ENCODE measurements at regions not wholly inside any gene's neighbourhood (a gene's known extent, or its start where the extent isn't known, plus 50 kb on each side); places are given as distances from the start of the nearest gene placed in this dataset.

DNA sequence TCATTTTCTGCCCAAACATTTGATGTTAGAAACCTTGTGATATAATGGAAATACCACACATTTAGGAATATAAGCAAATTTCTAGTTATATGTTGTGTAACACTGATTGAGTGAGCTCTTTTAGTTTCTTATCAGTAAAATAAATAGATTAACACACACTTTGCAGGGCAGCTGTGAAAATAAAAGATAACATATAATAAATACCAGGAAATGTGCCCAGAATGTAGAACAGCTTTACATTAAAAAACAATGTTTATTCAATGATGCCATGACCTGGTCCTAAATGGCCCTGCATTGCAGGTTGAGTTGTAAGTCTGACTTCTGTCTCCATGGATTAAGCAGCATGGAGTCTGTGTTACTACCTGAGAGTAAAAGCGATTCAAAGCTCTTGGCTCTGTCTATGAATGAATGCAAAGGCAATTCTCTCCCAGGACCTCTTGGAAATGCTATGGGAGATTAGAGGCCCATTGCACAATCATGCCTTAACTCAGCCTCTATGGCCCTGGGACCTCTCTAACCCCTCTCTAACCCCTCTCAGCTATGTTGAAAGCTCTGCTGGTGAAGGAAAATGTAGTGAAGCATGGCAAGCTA is 296.0 kb upstream of the ACTBL2 start:
- intact Hi-C loops (cut with micrococcal nuclease; ENCODE audit: unreplicated experiment), result loop anchor here (1.0 to 10.0 kb wide), 3 partner anchors 274 to 682 kb away; partner anchors contain the start of gene PLK2
- H3K9me3 ChIP-seq (ENCODE audit: low read depth, low read length, poor library complexity, severe bottlenecking), result no peaks in the 10 kb centered on the region
- H3K36me3 ChIP-seq (ENCODE audit: insufficient read depth, low read length, poor library complexity, severe bottlenecking), result no peaks in the 10 kb centered on the region
- TF ChIP-seq, protein P1, sequence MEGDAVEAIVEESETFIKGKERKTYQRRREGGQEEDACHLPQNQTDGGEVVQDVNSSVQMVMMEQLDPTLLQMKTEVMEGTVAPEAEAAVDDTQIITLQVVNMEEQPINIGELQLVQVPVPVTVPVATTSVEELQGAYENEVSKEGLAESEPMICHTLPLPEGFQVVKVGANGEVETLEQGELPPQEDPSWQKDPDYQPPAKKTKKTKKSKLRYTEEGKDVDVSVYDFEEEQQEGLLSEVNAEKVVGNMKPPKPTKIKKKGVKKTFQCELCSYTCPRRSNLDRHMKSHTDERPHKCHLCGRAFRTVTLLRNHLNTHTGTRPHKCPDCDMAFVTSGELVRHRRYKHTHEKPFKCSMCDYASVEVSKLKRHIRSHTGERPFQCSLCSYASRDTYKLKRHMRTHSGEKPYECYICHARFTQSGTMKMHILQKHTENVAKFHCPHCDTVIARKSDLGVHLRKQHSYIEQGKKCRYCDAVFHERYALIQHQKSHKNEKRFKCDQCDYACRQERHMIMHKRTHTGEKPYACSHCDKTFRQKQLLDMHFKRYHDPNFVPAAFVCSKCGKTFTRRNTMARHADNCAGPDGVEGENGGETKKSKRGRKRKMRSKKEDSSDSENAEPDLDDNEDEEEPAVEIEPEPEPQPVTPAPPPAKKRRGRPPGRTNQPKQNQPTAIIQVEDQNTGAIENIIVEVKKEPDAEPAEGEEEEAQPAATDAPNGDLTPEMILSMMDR (conservative IDR thresholded peaks at IDR 0.05; ENCODE audit: low read depth, low read length), result no peak
- TF ChIP-seq EZH2 (IDR thresholded peaks at IDR 0.05; ENCODE audit: borderline replicate concordance, low read depth, low read length, poor library complexity, severe bottlenecking), result no peak
- DNase-seq (ENCODE audit: low spot score), result no peak
- no peaks in the 10 kb centered on the region for H3K4me1 ChIP-seq (ENCODE audit: insufficient read depth, low read length, poor library complexity, severe bottlenecking)
- ChIA-PET CTCF (interaction anchor here (0.6 to 1.8 kb wide), 4 partner anchors 128 to 954 kb away, joined by 5 to 29 read pairs (median 6); partner anchors contain the start of gene PLK2), POLR2A (ENCODE audit: low non-redundant PET) (no interaction called here)
- no TSS peak for BruUV-seq (replicated peaks)
- H3K27ac ChIP-seq (ENCODE audit: low read depth, low read length, poor library complexity, severe bottlenecking), result no peak overlapping the region
- H3K27me3 ChIP-seq (replicated peaks; ENCODE audit: insufficient read depth, low read depth, low read length, poor library complexity), result no peaks in the 10 kb centered on the region
- H3K4me3 ChIP-seq (ENCODE audit: low read depth, low read length, poor library complexity, severe bottlenecking), result no peak overlapping the region

DNA sequence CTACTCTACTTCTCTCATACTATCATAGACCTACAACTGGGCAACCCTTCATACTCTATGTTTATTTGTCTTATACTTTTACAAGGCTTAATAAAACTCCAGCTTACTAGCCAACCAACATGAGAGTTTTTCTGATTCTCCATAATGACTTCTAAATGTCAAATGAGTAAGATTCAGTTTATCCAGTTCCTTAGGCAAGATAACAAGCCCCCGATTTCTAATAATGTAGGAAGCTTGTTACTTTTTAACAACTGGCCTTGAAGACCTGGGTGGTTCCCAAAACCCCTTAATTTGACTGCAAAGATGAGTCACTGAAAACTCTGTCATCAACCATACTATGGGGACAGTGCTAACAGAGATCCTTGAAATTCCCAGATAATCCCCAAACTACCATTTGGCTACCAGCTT is 294.6 kb upstream of the ACTBL2 start:
- CTCF ChIA-PET, result no interaction called here
- Histone ChIP-seq H3K4me1 (ENCODE audit: insufficient read depth, low read length, poor library complexity, severe bottlenecking) (no peaks in the 10 kb centered on the region), H3K27ac (ENCODE audit: low read depth, low read length, poor library complexity, severe bottlenecking) (no peak overlapping the region), H3K36me3 (ENCODE audit: insufficient read depth, low read length, poor library complexity, severe bottlenecking) (no peaks in the 10 kb centered on the region), H3K4me3 (ENCODE audit: low read depth, low read length, poor library complexity, severe bottlenecking) (no peak overlapping the region), H3K9me3 (ENCODE audit: low read depth, low read length, poor library complexity, severe bottlenecking) (no peaks in the 10 kb centered on the region), H3K27me3 (replicated peaks; ENCODE audit: insufficient read depth, low read depth, low read length, poor library complexity) (no peaks in the 10 kb centered on the region)
- TF ChIP-seq, protein P1 (conservative IDR thresholded peaks at IDR 0.05; ENCODE audit: low read depth, low read length), result no peak
- no peak for TF ChIP-seq EZH2 (IDR thresholded peaks at IDR 0.05; ENCODE audit: borderline replicate concordance, low read depth, low read length, poor library complexity, severe bottlenecking)
- POLR2A ChIA-PET (ENCODE audit: low non-redundant PET), result no interaction called here
- no TSS peak for BruUV-seq (replicated peaks)
- no peak for DNase-seq (ENCODE audit: low spot score)
- intact Hi-C loops (cut with micrococcal nuclease; ENCODE audit: unreplicated experiment), result loop anchor here (10.0 kb wide), 1 partner anchor 272 kb away; no protein-coding TSS in a partner anchor

DNA sequence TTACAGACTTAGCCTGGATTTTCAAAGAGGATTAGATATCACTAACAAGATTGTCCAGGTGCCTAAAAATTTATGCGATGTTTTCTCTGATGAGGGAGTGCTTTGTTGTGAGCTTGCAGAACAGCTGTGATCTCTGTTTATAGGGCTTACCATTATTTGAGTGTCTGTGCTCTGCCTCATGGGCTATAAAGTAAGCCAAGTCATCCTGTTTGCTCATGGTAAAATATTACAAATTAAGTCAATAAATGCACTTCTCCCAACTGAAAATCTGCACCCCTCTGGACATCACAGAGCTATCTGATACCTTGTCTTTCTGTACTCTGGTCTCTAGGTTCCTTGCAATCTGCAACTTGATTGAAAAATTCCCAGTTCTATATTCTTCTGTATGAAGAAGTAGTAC is 293.4 kb upstream of the ACTBL2 start:
- no peaks in the 10 kb centered on the region for H3K4me1 ChIP-seq (ENCODE audit: insufficient read depth, low read length, poor library complexity, severe bottlenecking)
- CTCF ChIA-PET, result no interaction called here
- H3K27me3 ChIP-seq (replicated peaks; ENCODE audit: insufficient read depth, low read depth, low read length, poor library complexity), result no peaks in the 10 kb centered on the region
- TF ChIP-seq, protein P1 (conservative IDR thresholded peaks at IDR 0.05; ENCODE audit: low read depth, low read length), result no peak
- no peak for TF ChIP-seq EZH2 (IDR thresholded peaks at IDR 0.05; ENCODE audit: borderline replicate concordance, low read depth, low read length, poor library complexity, severe bottlenecking)
- POLR2A ChIA-PET (ENCODE audit: low non-redundant PET), result no interaction called here
- no TSS peak for BruUV-seq (replicated peaks)
- H3K36me3 ChIP-seq (ENCODE audit: insufficient read depth, low read length, poor library complexity, severe bottlenecking), result no peaks in the 10 kb centered on the region
- no peak for DNase-seq (ENCODE audit: low spot score)
- intact Hi-C loops (cut with micrococcal nuclease; ENCODE audit: unreplicated experiment), result loop anchor here (10.0 kb wide), 1 partner anchor 271 kb away; no protein-coding TSS in a partner anchor
- H3K4me3 ChIP-seq (ENCODE audit: low read depth, low read length, poor library complexity, severe bottlenecking), result no peak overlapping the region
- no peak overlapping the region for H3K27ac ChIP-seq (ENCODE audit: low read depth, low read length, poor library complexity, severe bottlenecking)
- H3K9me3 ChIP-seq (ENCODE audit: low read depth, low read length, poor library complexity, severe bottlenecking), result no peaks in the 10 kb centered on the region
